GM21619 (cell line): ENCODE measurements at regions not wholly inside any gene's neighbourhood (a gene's known extent, or its start where the extent isn't known, plus 50 kb on each side); places are given as distances from the start of the nearest gene placed in this dataset.

Experiments used
- ATAC-seq: cut with Tn5 transposase; IDR thresholded peaks from one replicate; pipeline ENCODE4 v1.9.1; 2021; ENCODE audit not compliant: unreplicated experiment

GRCh38 chr15:31272558-31273257 lies 53.9 kb upstream of the KLF13 start:
- no peak for ATAC-seq

- ATAC-seq = no peak
Measured at GRCh38 chr15:31273258-31273941, 53.2 kb upstream of the KLF13 start.

GRCh38 chr15:31274496-31275330 lies 51.9 kb upstream of the KLF13 start:
- ATAC-seq = no peak

- ATAC-seq = no peak
Measured at GRCh38 chr15:31275331-31276262, 51.0 kb upstream of the KLF13 start.

- no peak for ATAC-seq
Measured at GRCh38 chr15:31276596-31277298, 49.9 kb upstream of the KLF13 start.
